NCI-H128 (cell line): ENCODE measurements at regions not wholly inside any gene's neighbourhood (a gene's known extent, or its start where the extent isn't known, plus 50 kb on each side); places are given as distances from the start of the nearest gene placed in this dataset.

ENCODE experiments used
- DNase-seq: peaks from one replicate; lab custom pipeline; 2025; ENCODE audit not compliant: unreplicated experiment; lab: John Stamatoyannopoulos, UW

GRCh38 chr1:166221316-166221715 is 54.5 kb upstream of the FAM78B start:
- DNase-seq, result no peak

GRCh38 chr1:166233750-166234366 is 67.1 kb upstream of the FAM78B start:
- DNase-seq, result no peak

GRCh38 chr1:166235728-166236127 is 68.9 kb upstream of the FAM78B start:
- no peak for DNase-seq

- no peak for DNase-seq
These were observed 70.9 kb upstream of the FAM78B start for GRCh38 chr1:166237675-166238074.

GRCh38 chr1:166253076-166253779 is 86.4 kb upstream of the FAM78B start:
- no peak for DNase-seq

GRCh38 chr1:166258017-166258416 is 91.2 kb upstream of the FAM78B start:
- no peak for DNase-seq

GRCh38 chr1:166261511-166261910 is 94.7 kb upstream of the FAM78B start:
- no peak for DNase-seq

- no peak for DNase-seq
These were observed 103.8 kb upstream of the FAM78B start for GRCh38 chr1:166270476-166271150.

GRCh38 chr1:166271151-166271538 is 104.3 kb upstream of the FAM78B start:
- no peak for DNase-seq

GRCh38 chr1:166272155-166272554 is 105.4 kb upstream of the FAM78B start:
- DNase-seq, result no peak

- no peak for DNase-seq
These were observed 106.0 kb upstream of the FAM78B start for GRCh38 chr1:166272851-166273250.

- DNase-seq, result no peak
These were observed 106.8 kb upstream of the FAM78B start for GRCh38 chr1:166273618-166274017.

GRCh38 chr1:166282391-166283137 is 115.8 kb upstream of the FAM78B start:
- no peak for DNase-seq

- no peak for DNase-seq
These were observed 116.4 kb upstream of the FAM78B start for GRCh38 chr1:166283190-166283589.

GRCh38 chr1:166283600-166283999 is 116.8 kb upstream of the FAM78B start:
- no peak for DNase-seq

- no peak for DNase-seq
These were observed 122.7 kb upstream of the FAM78B start for GRCh38 chr1:166289309-166290050.

- DNase-seq, result no peak
These were observed 128.9 kb upstream of the FAM78B start for GRCh38 chr1:166295656-166296055.

GRCh38 chr1:166297993-166298392 is 131.2 kb upstream of the FAM78B start:
- DNase-seq, result no peak

- no peak for DNase-seq
These were observed 134.0 kb upstream of the FAM78B start for GRCh38 chr1:166300767-166301166.

- DNase-seq, result no peak
These were observed 136.4 kb upstream of the FAM78B start for GRCh38 chr1:166302989-166303758.
